SK-N-SH treated with all-trans-retinoic acid at 6 μM for 48 hours (cell line): ENCODE measurements at regions not wholly inside any gene's neighbourhood (a gene's known extent, or its start where the extent isn't known, plus 50 kb on each side); places are given as distances from the start of the nearest gene placed in this dataset.

Source experiments
- ATAC-seq: fragments of 200-7000 bp; cut with Tn5 transposase; 3 replicates; pipeline ENCODE4 v1.9.1; 2020; ENCODE audit warnings: mild to moderate bottlenecking, moderate library complexity
- BACH2 ChIP-seq: fragments of 250-450 bp; sonication (Bioruptor Pico); IDR thresholded peaks from 2 replicates; pipeline ENCODE4 v1.9.0; 2021; ENCODE audit warnings: mild to moderate bottlenecking, borderline replicate concordance
- CREB5 ChIP-seq: fragments of 250-450 bp; sonication (Bioruptor Pico); IDR thresholded peaks from 2 replicates; pipeline ENCODE4 v1.5.1; 2020; ENCODE audit warnings: low read depth, mild to moderate bottlenecking, moderate library complexity
- CSDC2 ChIP-seq: fragments of 250-450 bp; sonication (Bioruptor Pico); IDR thresholded peaks from 2 replicates; pipeline ENCODE4 v1.5.0; 2020; ENCODE audit warnings: mild to moderate bottlenecking, moderate library complexity
- CSRNP3 ChIP-seq: fragments of 250-450 bp; sonication (Bioruptor Pico); IDR thresholded peaks from 2 replicates; pipeline ENCODE4 v1.5.1; 2021; ENCODE audit warnings: mild to moderate bottlenecking, moderate library complexity
- ESRRG ChIP-seq: fragments of 250-450 bp; sonication (Bioruptor Pico); IDR thresholded peaks from 2 replicates; pipeline ENCODE4 v1.6.1; 2021; ENCODE audit warnings: mild to moderate bottlenecking
- GLIS3 ChIP-seq: fragments of 250-450 bp; sonication (Bioruptor Pico); IDR thresholded peaks from 2 replicates; pipeline ENCODE4 v1.5.0; 2020; ENCODE audit warnings: mild to moderate bottlenecking, moderate library complexity
- ISL1 ChIP-seq: fragments of 250-450 bp; sonication (Bioruptor Pico); IDR thresholded peaks from 2 replicates; pipeline ENCODE4 v2.1.2; 2022; ENCODE audit warnings: mild to moderate bottlenecking, moderate library complexity
- OSR1 ChIP-seq: fragments of 250-450 bp; sonication (Bioruptor Pico); IDR thresholded peaks from 2 replicates; pipeline ENCODE4 v1.8.0; 2022; ENCODE audit warnings: moderate library complexity, mild to moderate bottlenecking, inconsistent platforms
- PATZ1 ChIP-seq: fragments of 250-450 bp; sonication (Bioruptor Pico); IDR thresholded peaks from 2 replicates; pipeline ENCODE4 v1.8.0; 2020; ENCODE audit warnings: mild to moderate bottlenecking, moderate library complexity, borderline replicate concordance
- POU6F1 ChIP-seq: fragments of 250-450 bp; sonication (Bioruptor Pico); IDR thresholded peaks from 2 replicates; pipeline ENCODE4 v1.8.0; 2021; ENCODE audit warnings: low read depth, mild to moderate bottlenecking, moderate library complexity, borderline replicate concordance
- PPARA ChIP-seq: fragments of 250-450 bp; sonication (Bioruptor Pico); IDR thresholded peaks from 2 replicates; pipeline ENCODE4 v1.5.0; 2020; ENCODE audit warnings: mild to moderate bottlenecking, borderline replicate concordance
- RARB ChIP-seq: fragments of 250-450 bp; sonication (Bioruptor Pico); IDR thresholded peaks from 2 replicates; pipeline ENCODE4 v1.8.0; 2021; ENCODE audit warnings: mild to moderate bottlenecking, moderate library complexity
- TCF4 ChIP-seq: fragments of 250-450 bp; sonication (Bioruptor Pico); IDR thresholded peaks from 2 replicates; pipeline ENCODE4 v1.8.0; 2021; ENCODE audit warnings: mild to moderate bottlenecking, moderate library complexity, borderline replicate concordance
- TOX ChIP-seq: fragments of 250-450 bp; sonication (Bioruptor Pico); IDR thresholded peaks from 2 replicates; pipeline ENCODE4 v1.8.0; 2021; ENCODE audit warnings: mild to moderate bottlenecking, moderate library complexity, borderline replicate concordance
- TSHZ2 ChIP-seq: fragments of 250-450 bp; sonication (Bioruptor Pico); IDR thresholded peaks from 2 replicates; pipeline ENCODE4 v1.5.0; 2020; ENCODE audit warnings: mild to moderate bottlenecking, moderate library complexity
- ZC3H10 ChIP-seq: fragments of 250-450 bp; sonication (Bioruptor Pico); IDR thresholded peaks from 2 replicates; pipeline ENCODE4 v1.5.1; 2021; ENCODE audit warnings: mild to moderate bottlenecking, moderate library complexity
- ZFP30 ChIP-seq: fragments of 450-650 bp; formaldehyde crosslinking; IDR thresholded peaks from 2 replicates; pipeline ENCODE4 v1.5.0; 2022; ENCODE audit warnings: mild to moderate bottlenecking, moderate library complexity
- ZNF565 ChIP-seq: fragments of 450-650 bp; formaldehyde crosslinking; conservative IDR thresholded peaks from 2 replicates; pipeline ENCODE4 v1.5.0; 2020; ENCODE audit warnings: low read depth, mild to moderate bottlenecking, moderate library complexity
- ZNF70 ChIP-seq: fragments of 450-650 bp; formaldehyde crosslinking; IDR thresholded peaks from 2 replicates; pipeline ENCODE4 v1.5.0; 2020; ENCODE audit warnings: mild to moderate bottlenecking, moderate library complexity
- ZNF8 ChIP-seq: fragments of 450-650 bp; formaldehyde crosslinking; IDR thresholded peaks from 2 replicates; pipeline ENCODE4 v1.5.0; 2020; ENCODE audit warnings: mild to moderate bottlenecking, moderate library complexity

GRCh38 chr18:66013969-66014368 is 263.2 kb downstream of the CDH7 start:
- ATAC-seq = no peak
- TF ChIP-seq TSHZ2 (no peak), CREB5 (CRISPR knock-in tag) (no peak), PATZ1 (no peak), ZNF70 (CRISPR knock-in tag) (no peak), TCF4 (no peak), CSRNP3 (no peak), ZNF565 (CRISPR knock-in tag) (no peak), PPARA (CRISPR knock-in tag) (no peak), ZC3H10 (CRISPR knock-in tag) (no peak), BACH2 (CRISPR knock-in tag) (no peak), TOX (CRISPR knock-in tag) (no peak), CSDC2 (CRISPR knock-in tag) (no peak), POU6F1 (CRISPR knock-in tag) (no peak), ZNF8 (no peak), OSR1 (CRISPR knock-in tag) (no peak), RARB (CRISPR knock-in tag) (no peak), ZFP30 (CRISPR knock-in tag) (no peak)

GRCh38 chr18:66011916-66012315 is 261.1 kb downstream of the CDH7 start:
- TF ChIP-seq PPARA (CRISPR knock-in tag) (no peak), ESRRG (CRISPR knock-in tag) (no peak), GLIS3 (CRISPR knock-in tag) (no peak), OSR1 (CRISPR knock-in tag) (no peak), BACH2 (CRISPR knock-in tag) (no peak), ZNF70 (CRISPR knock-in tag) (no peak), ZFP30 (CRISPR knock-in tag) (no peak), RARB (CRISPR knock-in tag) (no peak), CSRNP3 (no peak), ZC3H10 (CRISPR knock-in tag) (no peak), TSHZ2 (no peak), ZNF8 (no peak), ISL1 (CRISPR knock-in tag) (no peak), CREB5 (CRISPR knock-in tag) (no peak), POU6F1 (CRISPR knock-in tag) (no peak), TCF4 (no peak), TOX (CRISPR knock-in tag) (no peak)
- ATAC-seq = no peak
